ENCODE measurements at regions not wholly inside any gene's neighbourhood (a gene's known extent, or its start where the extent isn't known, plus 50 kb on each side); places are given as distances from the start of the nearest gene placed in this dataset.

- Histone ChIP-seq H3K27me3 (ENCODE audit: control insufficient read depth, insufficient read depth, low read length) (no peaks in the 10 kb centered on the region), H2BK5ac (ENCODE audit: low read depth, low read length, poor library complexity, severe bottlenecking) (no peak overlapping the region), H2BK15ac (ENCODE audit: low read depth, low read length) (no peak overlapping the region), H3K4me3 (ENCODE audit: insufficient read depth, low read depth, low read length) (no peak overlapping the region), H3K9me1 (ENCODE audit: insufficient read depth, low read length) (no peaks in the 10 kb centered on the region), H3K18ac (ENCODE audit: low read depth, low read length) (no peak overlapping the region), H3K56ac (ENCODE audit: extremely low read depth, insufficient read depth, low read length) (no peak overlapping the region), H3K14ac (replicated peaks; ENCODE audit: low read depth, low read length) (no peak overlapping the region), H3K23ac (ENCODE audit: low read depth, low read length) (no peak overlapping the region), H4K20me1 (ENCODE audit: insufficient read depth, low read length) (no peaks in the 10 kb centered on the region), H2AFZ (replicated peaks; ENCODE audit: low read length, poor library complexity) (no peak overlapping the region), H4K8ac (ENCODE audit: low read depth in 2 of 2, low read length in 2 of 2) (no peak overlapping the region), H4K91ac (ENCODE audit: insufficient read depth, low read depth, low read length) (no peak overlapping the region), H3K4ac (ENCODE audit: low read depth, low read length) (no peak overlapping the region), H2BK120ac (ENCODE audit: low read depth, low read length) (no peak overlapping the region), H3K9ac (ENCODE audit: low read depth, low read length) (no peak overlapping the region), H3K79me1 (ENCODE audit: low read depth in 1 of 2, low read length in 2 of 2) (no peaks in the 10 kb centered on the region), H3K4me2 (ENCODE audit: low read depth, low read length) (no peak overlapping the region), H3K9me3 (ENCODE audit: control insufficient read depth, insufficient read depth, low read length) (no peaks in the 10 kb centered on the region; the same call in 1 of the 2 replicates), H3K4me1 (ENCODE audit: control insufficient read depth, insufficient read depth, low read length) (no peaks in the 10 kb centered on the region), H2AK9ac (replicated peaks; ENCODE audit: low read depth, low read length, poor library complexity) (no peak overlapping the region), H3K27ac (ENCODE audit: insufficient read depth, low read length) (no peak overlapping the region), H4K5ac (ENCODE audit: low read depth, low read length) (no peak overlapping the region), H2AK5ac (ENCODE audit: low read depth, low read length) (no peak overlapping the region), H2BK20ac (ENCODE audit: low read depth, low read length) (no peak overlapping the region), H3K36me3 (ENCODE audit: control insufficient read depth, insufficient read depth, low read length) (no peaks in the 10 kb centered on the region)
- no peak for TF ChIP-seq FOS (IDR thresholded peaks at IDR 0.05; ENCODE audit: low read depth, low read length)
- no peak for TF ChIP-seq POLR2A (IDR thresholded peaks at IDR 0.05; ENCODE audit: low read depth, low read length)
- TF ChIP-seq MAZ (IDR thresholded peaks at IDR 0.05; ENCODE audit: borderline replicate concordance, low read depth, low read length) = no peak
- TF ChIP-seq RAD21 (IDR thresholded peaks at IDR 0.05; ENCODE audit: low read length) = no peak
- no peak for TF ChIP-seq RCOR1 (IDR thresholded peaks at IDR 0.05; ENCODE audit: insufficient replicate concordance, low read length)
- no peak for TF ChIP-seq ELK1 (IDR thresholded peaks at IDR 0.05; ENCODE audit: borderline replicate concordance, low read depth, low read length)
- TF ChIP-seq MAFK (IDR thresholded peaks at IDR 0.05; ENCODE audit: low read depth, low read length) = no peak
- no peak for TF ChIP-seq CEBPB (IDR thresholded peaks at IDR 0.05; ENCODE audit: low read depth, low read length)
- TF ChIP-seq CHD1 (IDR thresholded peaks at IDR 0.05; ENCODE audit: low read depth, low read length) = no peak
- BruUV-seq (replicated peaks) = no TSS peak
- intact Hi-C loops (cut with micrococcal nuclease) = no loop called here
- in situ Hi-C loops (cut with MboI; ENCODE audit: low sequenced_read_pairs) = no loop called here
- dilution Hi-C loops (cut with HindIII; ENCODE audit: low sequenced_read_pairs, unreplicated experiment) = no loop called here
- POLR2A ChIA-PET (ENCODE audit: unreplicated experiment) = no interaction called here
- CTCF ChIA-PET = no interaction called here
- DNase-seq (no peak), ATAC-seq (ENCODE audit: low read depth) (no peak)
These were observed 209.2 kb upstream of the ZSWIM2 start for GRCh38 chr2:187058198-187058597.
